Caki2 (cell line): ENCODE measurements at regions not wholly inside any gene's neighbourhood (a gene's known extent, or its start where the extent isn't known, plus 50 kb on each side); places are given as distances from the start of the nearest gene placed in this dataset.
A peak's percentile ranks its signal among the peaks of the same experiment; 100 is the strongest.

Experiments used
- DNase-seq: peaks from one replicate; pipeline ENCODE4 v3.0.0-alpha.2; 2015; ENCODE audit warnings: low read depth
- in situ Hi-C: cut with HindIII; loops from 2 replicates; pipeline ENCODE4 v1.10.0; 2016; ENCODE audit warnings: low sequenced_read_pairs, low pct_unique_long_range_greater_than_20kb, mixed read lengths

DNA sequence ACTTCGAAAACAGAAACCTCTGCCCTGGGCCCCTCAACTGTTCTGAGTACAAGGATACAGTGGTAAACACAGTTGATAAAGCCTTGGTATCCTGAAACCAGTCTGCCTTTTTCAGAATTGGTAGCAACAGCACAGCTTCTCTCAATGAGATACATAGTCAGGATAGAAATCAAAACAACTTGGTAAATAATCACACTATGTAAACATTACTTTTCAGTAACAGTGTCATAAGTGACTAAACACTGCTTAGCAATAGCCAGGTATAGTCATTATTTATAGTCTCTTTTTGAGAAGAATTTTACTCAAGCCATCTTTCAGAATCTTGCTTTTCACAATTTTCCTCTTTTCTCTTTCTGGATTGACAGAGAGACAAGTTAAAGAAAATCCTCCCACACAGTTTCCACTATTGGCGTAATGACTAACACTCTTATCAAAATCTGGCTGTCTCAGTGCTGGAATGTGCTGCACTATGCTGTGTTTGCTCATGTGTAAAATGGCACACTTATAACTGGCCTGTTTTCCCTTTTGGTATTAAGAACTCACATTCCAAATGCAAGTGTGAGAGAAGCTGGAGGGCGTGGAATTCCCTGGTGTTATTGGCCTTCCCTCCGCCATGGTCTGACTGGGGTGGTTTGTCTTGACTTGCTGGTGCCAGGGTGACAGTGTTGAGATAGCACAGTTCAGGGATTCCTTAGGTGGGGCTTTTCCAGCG is 368.8 kb downstream of the TDRD3 start:
- in situ Hi-C loops, result no loop called here
- peak; percentile 86 for DNase-seq

DNA sequence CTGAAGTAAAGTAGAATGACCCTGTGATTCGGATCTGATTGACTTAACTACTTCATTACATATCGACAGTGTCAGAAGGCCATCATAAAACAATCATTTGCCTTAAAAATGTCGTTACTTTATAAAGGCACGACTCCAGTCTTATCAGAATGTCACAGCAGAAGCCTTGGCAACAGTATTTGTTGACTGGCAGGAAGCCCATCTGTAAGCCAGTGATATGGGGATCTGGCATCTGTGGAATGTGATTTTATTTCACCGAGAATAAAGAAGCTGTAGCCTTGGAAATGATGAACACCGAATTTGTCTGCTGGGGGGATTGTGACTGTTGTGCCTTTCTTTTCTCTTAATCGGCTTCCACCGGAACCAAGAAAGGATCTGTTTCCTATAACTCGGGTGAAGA is 362.5 kb downstream of the TDRD3 start:
- in situ Hi-C loops, result no loop called here
- peak; percentile 19 for DNase-seq

DNA sequence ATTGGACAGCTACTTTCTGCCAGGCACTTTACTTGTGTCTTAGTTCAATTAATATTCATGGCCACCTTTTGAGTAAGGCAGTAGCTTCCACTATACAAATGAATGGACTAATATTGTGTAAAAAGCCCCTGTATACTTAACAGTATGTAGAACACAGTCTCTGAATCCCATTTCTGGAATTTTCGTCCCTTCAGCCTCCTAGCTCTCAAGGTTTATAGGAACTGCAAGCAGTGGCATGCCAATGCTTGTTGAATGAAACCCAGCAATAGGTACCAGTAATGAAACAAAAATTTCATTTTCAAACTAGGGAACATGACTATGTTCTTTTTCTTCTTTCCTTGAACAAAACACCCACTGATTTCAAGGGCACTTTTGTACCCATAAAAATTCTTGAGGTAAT is 361.6 kb downstream of the TDRD3 start:
- in situ Hi-C loops, result no loop called here
- no peak for DNase-seq

DNA sequence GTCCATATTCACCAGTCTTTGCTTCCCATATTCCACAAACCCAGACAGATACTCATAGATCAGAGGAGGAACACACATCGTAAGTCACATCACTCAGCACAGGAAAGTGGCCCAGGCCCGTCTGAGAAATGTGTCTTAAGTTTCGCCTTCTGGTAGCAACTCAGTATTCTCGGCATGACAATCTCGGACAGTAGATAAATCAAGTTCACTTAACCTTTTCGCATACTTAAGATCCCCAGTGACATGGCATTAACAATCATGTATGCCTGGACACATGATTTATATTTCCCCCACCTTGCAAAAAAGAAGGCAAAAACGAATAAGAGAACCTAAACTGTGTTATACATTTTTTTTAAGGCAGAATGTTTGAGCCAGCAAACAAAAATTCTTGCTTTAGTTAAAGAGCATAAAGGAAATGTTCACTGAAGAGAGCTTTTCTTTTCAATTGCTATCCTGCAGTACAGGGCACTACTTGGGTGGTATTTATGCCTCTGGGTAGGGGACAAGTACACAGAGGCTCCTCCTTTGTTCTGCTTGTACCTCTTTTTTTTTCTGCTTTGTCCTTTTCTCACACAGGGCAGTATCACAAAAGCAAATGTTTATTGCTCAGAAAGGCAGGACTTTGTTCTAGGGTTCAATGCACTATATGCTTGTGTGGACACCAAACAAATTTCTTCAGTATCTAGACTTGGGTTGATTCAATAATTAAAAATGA is 360.6 kb downstream of the TDRD3 start:
- no peak for DNase-seq
- in situ Hi-C loops, result no loop called here

DNA sequence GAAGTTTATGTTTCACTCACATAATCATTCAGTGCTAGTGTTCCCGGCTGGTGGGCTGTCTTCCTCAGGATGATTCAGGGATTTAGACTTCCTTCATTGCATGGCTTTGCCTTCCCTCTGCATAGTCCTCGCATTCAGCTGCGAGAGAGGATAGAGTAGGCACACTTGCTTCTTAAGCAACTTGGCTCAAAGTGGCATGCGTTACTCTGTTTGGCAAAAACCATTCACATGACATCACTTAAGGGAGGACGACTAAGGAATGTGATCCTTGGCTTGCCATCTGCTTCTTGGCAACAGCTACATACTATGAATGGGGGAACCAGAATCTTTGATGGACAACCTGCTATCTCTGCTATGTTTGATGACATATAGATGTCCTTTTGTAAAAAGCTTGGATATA is 359.3 kb downstream of the TDRD3 start:
- DNase-seq, result no peak
- in situ Hi-C loops, result no loop called here

DNA sequence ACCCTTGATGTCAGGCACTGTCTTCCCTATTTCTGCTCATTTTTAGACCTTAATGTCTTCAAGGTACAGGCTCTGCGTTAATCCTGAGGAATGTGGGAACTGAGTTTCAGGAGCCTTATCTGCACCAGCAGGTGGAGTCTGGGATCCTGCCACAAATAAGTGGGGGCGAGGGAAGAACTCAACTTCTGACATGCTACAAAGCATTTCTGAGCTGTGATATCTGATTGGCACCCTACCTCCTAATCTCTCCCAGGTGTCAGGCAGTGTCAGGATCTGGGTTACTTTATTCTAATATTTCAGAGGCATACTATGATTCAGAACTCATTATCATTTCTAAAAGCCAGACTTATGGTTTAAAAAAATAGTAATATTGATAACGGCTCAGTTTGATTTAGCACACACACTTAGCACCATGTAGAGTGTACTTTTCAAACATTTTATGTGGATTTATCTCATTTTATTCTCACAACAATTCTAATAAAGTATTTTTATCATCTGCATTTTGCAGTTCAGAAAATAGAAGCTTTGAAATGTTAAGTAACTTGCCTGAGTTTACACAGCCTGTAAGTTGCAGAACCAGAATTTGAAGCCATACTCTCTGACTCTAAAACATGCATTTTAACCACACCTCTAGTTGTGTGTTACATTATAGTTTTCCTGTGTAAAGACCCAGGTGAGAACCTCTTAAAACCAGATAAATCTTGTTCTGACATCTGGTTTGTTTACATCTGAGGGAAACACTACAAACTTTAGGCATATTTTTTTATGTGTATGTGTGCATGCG is 358.6 kb downstream of the TDRD3 start:
- DNase-seq, result no peak
- in situ Hi-C loops, result no loop called here

DNA sequence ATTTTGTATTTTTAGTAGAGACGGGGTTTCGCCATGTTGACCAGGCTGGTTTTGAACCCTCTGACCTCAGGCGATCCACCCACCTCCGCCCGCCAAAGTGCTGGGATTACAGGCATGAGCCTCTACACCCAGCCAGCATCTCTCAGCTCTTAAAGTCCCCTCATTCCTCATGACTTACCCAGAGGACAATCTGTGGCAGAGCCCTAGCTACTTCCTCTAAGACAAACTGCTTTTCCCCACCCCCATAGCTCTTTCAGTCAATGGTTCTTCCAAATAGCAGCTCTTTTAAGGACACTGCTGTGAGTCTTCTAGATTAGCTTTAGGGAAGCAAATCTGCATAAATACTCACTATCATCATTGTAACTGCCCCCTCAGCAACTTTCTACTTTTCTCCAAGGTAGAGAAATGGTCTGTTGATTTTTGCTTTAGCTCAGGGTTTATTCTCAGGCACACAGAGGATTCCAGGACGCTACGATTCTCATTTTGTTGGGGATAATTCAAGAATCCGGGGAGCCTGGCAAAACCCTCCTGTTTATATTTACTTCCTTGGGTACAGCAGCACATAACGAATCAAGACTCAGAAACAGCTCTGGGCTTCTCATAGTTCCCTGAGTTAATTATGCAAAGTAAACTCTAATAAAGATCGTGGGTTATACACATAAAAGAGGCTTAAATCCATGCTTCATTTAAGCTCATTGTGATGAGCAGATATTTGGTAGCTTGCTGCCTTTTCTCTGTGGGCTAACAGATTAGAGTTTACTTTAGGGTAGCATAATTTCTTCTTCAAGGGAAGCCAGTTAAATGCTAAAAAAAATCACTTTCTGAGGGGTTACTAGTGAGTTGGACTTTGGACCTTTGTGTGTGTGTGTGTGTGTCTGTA is 357.4 kb downstream of the TDRD3 start:
- in situ Hi-C loops, result no loop called here
- DNase-seq, result no peak

DNA sequence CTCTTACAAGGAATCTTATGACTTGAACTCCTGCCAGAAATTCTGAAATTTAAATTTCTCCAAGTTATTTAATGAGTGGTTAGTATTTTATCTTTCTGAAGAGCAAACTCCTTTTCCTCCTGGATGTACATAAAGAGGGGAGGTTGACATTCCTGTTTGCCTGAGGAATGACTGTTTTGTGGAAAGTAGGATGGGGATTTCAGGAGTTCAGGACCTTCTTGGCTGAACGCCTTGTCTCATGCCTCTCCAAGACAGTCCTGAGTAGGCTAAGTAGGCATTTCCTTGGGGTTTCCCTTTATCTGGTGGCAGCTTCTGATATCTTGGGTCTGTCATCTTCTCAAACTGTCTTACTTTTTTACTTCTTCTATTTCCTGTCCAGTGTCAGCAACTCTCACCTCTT is 356.6 kb downstream of the TDRD3 start:
- DNase-seq, result no peak
- in situ Hi-C loops, result no loop called here

DNA sequence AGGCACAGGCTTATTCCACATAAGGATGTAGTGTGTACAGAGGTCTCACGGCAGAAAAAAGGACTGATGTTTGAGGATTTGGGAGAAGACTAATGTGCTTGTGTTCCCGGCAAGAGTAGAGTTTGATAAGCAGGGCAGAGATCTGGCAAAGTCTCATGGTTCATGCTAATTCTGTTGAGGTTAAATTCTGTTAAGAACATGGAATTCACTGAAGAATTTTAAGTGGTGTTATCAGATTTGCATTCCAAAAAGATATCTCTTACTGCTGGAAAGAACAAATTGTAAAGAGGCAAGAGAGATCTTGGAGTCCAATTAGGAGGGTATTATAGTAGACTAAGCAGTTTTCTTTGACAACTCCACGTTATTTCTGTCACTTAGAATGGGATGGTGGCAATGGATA is 348.3 kb downstream of the TDRD3 start:
- in situ Hi-C loops, result no loop called here
- DNase-seq, result no peak

DNA sequence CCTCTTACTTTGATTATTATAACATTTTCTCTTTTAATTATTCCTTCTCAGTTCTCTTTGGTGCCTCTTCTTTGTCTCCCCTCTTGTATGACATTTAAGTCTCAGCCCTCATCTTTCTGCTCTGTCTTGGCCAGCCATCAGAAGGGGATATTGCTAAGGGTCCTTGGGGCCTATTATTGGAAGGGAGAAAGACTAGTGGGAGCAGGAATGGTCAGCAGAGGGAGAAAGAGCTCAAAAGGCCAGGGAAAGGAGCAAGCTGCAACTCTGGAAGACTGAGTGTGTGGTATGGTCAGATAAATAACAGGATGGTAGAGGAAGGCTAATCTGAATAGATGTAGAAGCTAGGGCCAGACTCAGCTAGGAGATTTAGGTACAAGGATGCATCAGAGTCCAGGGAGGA is 336.9 kb downstream of the TDRD3 start:
- DNase-seq, result no peak
- in situ Hi-C loops, result no loop called here

DNA sequence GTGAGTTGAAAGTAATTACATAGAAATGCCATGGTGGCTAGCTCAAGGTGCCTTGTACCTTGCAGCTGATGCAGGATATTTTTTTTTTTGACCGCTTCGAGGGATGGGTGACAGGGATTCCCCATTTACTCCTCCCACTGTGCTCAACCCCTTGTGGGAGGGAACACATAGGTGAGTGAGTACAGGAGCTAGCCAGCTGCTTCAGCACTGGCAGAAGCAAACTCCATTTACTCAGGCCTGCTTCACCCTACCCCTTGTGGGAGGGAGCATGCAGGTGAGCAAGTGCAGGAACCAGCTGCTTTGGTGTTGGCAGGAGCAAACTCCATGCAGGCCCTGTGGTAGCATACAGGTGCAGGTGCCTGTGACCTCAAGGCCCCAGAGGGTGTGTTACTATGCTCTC is 330.1 kb downstream of the TDRD3 start:
- in situ Hi-C loops, result no loop called here
- no peak for DNase-seq

DNA sequence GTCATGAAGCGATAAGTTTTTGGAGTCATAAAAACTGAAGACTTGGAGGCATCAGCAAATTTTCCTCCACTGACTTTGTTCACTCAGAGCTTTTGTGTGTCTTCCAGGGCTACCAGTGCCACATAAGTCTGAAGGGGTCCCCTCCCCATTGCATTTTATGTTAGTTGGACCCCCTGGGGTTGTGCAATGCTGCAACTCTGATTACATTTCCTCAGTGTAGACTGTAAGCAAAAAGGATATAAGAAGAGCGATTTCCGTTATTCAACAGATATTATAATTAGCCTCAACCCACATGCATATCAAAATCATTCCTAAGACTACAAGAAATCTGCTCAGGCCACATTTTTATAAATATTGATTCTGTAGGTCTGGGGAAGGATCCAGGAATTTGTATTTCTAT is 324.0 kb downstream of the TDRD3 start:
- DNase-seq, result no peak

DNA sequence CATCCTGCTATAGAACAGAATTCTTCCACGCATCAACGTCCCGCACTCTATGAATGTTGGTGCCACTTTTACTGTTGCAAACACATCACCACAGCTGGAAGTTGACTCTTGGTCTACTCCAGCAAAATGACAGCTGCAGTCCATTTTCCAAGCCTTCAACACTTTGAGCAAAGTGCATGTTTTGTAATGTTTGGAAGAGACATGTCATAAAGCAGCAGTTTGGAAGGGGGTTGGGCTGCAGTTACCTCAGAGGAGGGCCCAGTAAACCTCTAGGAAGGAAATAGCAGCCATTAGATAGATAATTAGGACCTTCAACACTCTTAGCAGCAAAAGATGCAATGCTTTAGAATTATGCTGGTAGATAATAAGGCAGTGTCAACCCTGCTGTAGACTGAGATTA is 323.6 kb downstream of the TDRD3 start:
- DNase-seq, result no peak
- in situ Hi-C loops, result no loop called here

More for the DNA sequence above, 324.0 kb downstream of the TDRD3 start:
- in situ Hi-C loops, result no loop called here

DNA sequence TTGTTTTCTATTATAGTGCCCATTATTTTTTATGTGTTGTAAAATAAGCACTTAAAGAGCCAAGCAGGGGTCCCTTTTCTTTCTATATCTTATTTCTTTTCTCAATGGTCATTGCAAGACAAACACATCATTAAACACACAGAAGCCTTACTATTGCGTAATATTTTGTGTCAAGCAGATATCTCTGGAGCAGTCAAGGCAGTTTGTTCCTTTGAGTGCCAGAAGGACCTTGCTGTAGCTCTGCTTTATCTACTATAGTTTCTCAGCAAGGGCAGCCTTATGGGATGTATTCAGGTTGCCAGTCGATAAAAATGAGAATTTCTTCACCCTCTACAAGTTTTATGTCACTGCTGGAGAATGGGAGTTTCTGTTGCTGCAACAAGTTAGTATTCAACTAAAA is 319.3 kb downstream of the TDRD3 start:
- no peak for DNase-seq
- in situ Hi-C loops, result no loop called here

DNA sequence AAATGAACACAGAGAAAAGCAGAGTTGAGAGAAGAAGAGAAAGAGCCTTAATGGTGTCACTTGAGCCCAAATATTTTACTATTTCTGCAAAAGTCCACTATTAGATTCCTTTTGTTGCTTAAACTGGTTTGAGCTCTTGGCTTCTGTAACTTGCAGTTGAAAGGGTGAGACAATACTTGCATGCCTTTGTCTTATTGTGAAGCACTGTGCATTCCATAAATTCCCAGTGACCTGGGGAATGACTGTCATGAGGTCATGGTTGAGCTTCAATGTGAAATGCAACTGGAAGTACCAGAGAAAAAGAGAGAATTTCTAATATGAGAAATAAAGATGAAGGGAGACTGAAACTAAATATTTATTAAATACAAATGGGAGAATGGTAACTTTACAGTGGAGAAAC is 310.9 kb downstream of the TDRD3 start:
- no peak for DNase-seq
- in situ Hi-C loops, result no loop called here

DNA sequence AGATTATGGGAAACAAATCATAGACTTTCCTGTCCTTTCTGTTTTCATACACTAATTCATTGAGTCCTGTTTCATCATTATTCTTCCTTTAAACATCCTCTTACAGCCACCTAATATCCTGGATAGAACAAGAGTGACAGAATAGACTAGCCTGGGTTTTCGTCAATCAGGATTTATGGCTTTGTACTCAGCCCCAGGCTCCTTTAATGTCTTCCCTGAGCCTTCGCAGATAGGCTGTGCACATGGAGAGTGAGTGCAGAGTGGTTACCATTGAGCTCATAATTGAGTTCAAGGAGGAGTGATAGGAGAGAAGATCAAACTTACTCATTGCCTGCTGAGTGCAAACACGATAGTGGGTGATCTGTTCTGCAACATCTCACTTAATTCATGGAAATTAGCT is 304.9 kb downstream of the TDRD3 start:
- no peak for DNase-seq
- in situ Hi-C loops, result no loop called here

DNA sequence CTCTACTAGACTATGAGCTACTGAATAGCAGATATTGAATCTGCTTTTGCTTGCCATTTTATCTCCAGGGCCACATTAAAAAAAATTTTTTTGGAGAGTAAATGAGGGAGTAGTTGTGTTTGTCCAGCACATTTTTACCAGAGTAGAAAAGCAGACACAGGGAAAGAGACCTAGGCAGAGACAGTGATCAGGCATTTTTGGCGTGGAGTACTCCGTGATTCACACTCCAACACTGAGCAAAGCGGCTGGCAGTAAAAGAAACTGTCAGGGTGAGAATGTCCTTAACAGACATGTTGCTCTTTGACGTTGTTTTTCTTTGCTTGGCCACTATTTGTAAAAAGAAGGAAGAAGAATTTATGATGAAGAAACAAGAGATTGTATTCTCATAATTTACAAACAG is 304.0 kb downstream of the TDRD3 start:
- in situ Hi-C loops, result no loop called here
- DNase-seq, result no peak

DNA sequence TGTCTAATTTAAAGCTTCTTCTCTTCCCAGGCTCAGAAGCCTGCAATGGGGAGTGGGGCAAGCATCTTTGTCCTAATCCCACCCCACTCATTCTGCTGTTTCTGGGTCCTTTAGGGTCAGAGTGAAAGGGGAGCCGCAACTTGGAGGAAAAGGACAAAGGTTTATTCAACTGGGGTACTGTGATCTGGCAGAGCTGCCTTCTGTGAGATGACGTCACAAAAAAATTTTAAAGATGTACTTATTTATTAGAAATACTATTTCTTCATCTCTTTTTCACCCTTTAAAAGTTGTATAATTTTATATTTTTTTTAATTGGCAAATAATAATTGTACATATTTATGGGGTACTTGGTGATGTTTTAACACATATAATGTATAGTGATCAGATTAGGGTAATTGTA is 302.6 kb downstream of the TDRD3 start:
- in situ Hi-C loops, result no loop called here
- DNase-seq, result no peak

DNA sequence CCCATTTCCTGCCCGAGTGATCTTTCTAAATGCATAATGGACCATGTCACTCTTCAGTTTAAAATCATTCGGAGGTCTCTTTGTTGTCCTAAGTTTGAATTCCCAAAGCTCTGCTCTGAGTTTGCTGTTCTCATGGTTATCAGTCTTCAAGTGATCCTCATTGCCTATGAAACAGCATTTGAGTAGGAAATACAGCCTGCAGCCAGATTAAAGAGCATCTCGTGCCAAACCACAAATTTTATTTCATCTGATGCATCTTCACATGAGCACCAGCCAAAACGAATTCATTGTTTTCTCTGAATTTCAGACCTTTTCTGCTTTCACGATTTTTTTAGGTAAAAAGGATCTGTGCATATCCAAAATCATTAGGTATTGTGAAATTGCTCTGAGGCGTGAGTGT is 299.6 kb downstream of the TDRD3 start:
- in situ Hi-C loops, result no loop called here
- DNase-seq, result no peak
